NCI-H1436 treated with DMSO at 0.1 percent for 48 hours (cell line): ENCODE measurements at regions not wholly inside any gene's neighbourhood (a gene's known extent, or its start where the extent isn't known, plus 50 kb on each side); places are given as distances from the start of the nearest gene placed in this dataset.
"Not testable (repeated sequence)": the region's sequence is repeated elsewhere in the genome, so short reads cannot be mapped to it uniquely, and the experiment has no call there.

Source experiments
- DNase-seq: peaks from one replicate; lab custom pipeline; 2025; lab: John Stamatoyannopoulos, UW

DNA sequence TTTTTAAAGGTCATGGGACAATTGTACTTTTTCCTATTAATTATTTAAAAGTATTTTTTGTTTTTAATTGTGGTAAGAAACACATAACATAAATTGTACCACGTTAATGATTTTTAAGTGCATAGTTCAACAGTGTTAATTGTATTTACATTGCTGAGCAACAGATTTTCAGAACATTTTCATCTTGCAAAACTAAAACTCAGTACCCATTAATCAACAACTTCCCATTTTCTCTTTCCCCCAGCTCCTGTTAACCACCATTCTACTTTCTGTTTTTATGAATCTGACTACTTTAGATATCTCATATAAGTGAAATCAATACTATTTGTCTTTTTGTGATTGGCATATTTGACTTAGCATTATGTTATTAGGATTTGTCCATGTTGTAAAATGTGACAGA lies 483.9 kb upstream of the ZNF804A start:
- no peak for DNase-seq

DNA sequence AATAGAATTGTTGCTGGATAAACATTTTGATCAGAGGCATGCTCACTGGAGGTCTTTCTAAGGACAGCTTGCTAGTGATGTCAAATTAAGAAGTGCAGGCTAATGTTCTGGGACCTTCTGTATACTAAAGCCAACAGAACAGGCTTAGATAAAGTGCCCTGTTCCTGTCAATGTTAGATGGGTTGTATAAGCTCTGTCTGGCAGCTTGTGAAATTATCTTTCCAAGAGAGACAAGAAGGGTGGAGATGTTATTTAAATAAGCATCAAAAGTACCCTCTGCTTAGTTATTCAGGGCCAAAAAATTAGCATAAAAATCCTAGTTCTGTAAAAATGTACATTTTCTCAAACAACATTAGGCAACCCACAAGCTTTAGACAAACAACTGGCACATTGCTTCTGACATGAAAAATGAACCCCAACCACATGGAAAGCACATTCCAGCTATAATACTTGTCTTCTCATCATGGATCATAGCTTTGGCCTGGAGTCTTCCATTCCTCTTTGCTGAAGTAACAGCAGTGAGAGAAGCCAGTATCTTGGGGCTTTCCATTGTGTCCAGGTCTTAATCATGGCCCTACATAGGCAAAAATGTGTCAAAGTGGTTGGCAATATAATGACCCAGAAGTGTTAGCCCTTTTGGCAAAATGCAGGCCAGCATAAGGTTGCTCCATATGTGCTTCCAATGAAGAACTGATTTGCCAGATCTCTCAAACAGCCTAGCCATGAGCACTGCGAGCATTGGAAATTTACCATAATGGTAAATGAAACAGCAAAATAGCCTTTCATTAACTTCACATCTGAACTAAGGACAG lies 478.1 kb upstream of the ZNF804A start:
- no peak for DNase-seq

DNA sequence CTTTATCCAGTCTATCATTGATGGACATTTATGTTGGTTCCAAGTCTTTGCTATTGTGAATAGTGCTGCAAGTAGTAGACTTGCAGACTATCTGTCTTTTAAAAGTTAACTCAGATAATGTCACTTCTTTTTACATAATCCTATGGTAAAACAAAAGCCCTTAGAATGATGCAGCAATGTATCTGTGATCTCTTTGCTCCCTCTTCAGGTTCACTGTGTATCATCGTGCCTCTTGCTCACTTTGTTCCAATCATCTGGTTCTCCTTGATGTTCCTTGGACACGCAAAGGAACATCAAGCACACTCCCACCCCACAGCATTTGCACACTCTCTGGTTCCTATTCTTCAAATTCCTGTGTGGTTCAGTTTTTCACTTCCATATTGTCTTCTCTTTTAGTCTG lies 472.5 kb upstream of the ZNF804A start:
- no peak for DNase-seq

DNA sequence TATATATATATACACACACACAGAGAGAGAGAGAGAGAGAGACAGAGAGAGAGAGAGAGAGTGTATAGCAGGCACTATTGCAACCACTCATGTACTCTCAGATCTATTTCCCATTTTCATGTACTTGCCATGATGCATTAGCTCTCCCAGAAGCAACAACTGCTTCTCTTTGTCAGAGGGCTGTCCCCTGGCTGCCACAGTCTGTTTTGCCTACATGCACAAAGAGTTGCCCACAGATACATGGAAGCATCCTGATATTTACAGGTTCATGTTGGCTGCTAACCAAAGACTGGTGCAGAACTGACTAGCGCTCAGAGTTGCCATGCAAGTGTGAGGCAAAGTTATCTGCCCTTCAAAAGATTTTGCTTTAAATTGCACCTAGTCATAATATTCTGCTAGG lies 469.3 kb upstream of the ZNF804A start:
- no peak for DNase-seq

DNA sequence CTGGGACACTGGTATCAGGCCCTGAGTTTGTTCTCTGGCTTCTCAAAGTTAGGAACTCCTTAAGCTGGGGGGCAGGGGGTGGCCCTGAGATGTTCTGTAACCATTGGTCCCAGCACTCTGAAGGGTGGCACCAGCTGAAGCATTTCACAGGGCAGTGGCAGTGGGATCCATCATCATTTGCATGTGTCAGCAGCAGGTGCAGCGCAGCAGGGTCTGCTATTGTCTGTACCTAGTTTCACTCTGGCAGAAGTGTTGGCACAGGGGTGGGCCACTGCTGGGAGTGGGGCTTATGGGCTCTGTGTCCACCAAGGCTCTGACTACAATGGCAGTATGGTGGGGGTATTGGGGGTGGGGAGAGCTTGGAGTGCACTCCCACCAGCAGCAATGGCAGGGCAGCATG lies 460.4 kb upstream of the ZNF804A start:
- no peak for DNase-seq

DNA sequence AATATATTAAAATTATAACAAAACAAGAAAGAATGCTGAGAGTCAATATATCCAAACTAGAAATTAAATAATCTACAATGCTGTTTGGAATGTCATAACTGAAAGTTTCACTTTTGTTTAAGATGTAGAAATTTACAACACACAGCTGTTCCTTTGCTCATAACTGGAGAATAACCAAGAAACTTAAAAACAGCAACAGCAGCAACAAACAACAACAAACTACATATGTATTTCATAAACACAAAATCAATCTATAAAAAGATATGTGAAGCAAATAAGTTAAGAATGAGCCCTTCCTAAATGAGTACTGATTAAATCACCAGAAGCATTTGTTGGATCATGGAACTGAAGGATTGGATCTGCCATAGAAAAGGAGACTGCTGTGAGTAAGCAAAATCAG lies 456.5 kb upstream of the ZNF804A start:
- DNase-seq, result no peak

DNA sequence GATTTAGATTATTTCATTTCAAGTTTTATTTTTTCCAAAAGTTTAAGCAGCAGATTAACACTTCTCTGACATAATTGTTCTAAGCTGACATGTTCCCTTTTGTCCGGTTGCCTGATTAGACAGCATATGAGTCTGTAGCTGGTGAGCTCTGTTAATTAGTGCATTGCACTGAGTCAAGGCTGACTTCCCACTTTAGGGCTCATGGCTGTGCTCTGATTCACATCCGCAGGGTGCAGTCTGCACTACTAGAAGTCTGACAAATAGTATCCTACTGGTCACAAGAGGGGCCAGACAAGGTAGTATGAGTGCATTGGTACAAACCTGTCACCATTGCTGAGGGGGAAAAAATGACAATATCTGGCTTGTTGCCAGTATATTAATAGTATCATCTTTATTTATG lies 443.9 kb upstream of the ZNF804A start:
- DNase-seq, result no peak

DNA sequence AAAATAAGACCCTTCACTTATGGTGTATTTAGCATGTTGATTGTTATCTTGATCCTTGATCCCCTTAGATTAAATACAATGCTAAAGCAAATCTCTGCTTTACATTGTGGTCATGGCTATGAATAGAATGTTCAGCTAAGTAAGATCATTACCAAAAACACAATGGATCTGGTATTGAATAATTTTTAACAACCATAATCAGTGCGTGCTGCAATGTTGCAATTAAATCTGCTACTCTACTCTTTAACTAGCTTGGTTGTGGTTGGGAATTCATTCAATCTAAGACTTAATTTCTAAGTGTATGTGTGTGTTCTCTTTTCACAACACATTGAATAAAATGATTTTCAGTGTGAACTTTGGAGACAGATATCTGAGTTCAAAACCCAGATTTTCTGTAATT lies 442.5 kb upstream of the ZNF804A start:
- no peak for DNase-seq

DNA sequence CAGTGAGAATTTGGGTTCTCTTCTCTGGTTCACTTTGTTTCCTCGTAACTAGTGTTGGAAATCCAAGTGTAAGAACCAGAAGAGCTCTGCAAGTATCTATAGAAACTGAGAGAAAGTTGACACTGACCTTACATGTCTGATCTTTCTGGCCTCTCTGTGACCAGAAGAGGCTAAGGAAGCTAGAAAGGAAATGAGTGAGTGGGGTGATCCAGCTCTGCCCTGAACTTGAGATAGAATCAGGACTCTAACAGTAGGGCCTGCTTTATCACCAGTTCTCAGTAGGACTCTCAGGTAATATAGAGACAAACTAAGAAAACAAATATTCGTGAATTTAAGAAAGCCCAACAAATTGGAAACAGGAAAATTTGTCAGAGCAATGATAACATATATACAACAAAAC lies 441.2 kb upstream of the ZNF804A start:
- DNase-seq, result no peak

DNA sequence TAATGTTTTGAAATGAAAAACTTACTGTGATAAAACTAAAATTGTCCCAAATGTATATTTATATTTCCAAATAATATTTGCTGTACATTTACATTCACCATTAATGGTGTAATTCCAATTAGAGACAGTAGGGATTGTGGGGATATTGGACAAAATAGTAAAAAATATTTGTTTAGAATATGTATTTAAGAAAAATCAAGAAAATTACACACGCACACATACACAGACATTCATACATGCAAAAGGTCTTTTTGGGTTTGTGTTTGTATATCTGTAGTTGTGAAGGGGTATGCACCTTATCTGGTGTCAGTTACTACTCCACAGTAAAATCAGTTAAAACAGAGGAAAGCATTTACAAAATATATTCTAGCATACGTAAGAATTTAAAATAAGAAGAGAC lies 435.9 kb upstream of the ZNF804A start:
- no peak for DNase-seq

DNA sequence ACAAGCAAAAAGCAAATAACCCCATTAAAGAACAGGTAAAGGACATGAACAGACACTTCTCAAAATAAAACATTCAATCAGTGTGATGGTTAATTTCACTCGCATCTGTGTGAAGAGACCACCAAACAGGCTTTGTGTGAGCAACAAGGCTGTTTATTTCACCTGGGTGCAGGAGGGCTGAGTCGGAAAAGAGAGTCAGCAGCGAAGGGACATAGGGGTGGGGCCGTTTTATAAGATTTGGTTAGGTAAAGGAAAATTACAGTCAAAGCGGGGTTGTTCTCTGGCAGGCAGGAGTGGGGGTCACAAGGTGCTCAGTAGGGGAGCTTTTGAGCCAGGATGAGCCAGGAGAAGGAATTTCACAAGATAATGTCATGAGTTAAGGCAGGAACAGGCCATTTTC lies 429.5 kb upstream of the ZNF804A start:
- not testable (repeated sequence) for DNase-seq

DNA sequence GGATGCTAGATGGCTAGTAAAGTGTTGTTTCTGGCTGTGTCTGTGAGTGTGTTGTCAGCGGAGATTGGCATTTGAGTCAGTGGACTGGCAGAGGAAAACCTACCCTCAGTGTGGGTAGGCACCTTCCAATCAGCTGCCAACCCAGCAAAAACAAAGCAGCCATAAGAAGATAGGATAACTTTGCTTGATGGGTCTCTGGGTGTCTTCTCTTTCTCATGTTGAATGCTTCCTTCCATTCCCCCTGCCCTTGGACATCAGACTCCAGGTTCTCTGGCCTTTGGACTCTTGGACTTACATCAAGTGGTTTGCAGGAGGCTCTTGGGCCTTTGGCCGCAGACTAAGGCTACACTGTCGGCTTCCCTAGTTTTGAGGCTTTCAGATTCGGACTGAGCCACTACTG lies 429.0 kb upstream of the ZNF804A start:
- DNase-seq, result no peak

DNA sequence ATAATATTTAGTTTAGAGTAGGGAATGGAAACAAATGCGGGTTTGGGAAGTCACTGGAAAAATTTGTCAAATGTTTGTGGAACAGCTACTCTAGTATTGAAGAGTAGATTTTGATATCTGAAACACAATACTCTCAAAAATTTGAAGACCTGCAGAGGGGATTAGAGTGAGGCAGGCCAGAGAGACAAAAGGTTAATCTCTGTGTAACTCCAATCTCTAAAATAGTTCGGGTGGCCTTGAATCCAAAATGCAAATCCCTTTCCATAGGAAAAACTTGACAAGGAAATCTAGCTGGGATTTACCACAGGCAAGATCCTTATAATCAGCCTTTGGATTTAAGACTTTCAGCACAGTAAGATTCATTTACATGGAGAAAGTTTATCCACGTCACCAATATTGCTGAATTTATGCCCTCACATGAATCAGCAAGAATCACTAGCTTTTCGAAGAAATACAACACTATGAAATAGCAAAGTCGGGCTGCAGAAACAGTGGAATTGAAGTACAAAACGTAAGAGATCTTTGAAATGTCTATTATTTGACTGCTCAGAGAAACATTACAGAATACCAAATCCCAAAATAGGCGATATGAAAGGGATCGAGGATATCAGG lies 423.7 kb upstream of the ZNF804A start:
- DNase-seq, result no peak

DNA sequence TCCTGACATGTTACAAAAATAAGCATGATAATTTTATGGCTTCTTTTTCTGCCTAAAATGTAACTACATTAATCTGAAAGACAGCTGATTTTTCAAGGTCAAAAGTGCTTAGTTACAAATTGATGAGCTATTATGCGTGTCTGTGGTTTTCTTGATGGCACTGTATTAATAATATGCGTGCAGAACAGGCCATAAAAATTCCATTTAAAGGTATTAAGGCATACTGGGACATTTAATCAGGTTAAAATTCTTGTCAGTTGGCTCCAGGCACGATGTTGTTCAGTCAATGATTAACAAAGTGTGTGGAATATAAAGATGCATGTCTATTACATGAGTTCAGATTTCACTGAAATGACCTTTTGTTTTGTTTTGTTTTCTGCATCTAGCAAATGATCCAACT lies 420.1 kb upstream of the ZNF804A start:
- DNase-seq, result no peak

DNA sequence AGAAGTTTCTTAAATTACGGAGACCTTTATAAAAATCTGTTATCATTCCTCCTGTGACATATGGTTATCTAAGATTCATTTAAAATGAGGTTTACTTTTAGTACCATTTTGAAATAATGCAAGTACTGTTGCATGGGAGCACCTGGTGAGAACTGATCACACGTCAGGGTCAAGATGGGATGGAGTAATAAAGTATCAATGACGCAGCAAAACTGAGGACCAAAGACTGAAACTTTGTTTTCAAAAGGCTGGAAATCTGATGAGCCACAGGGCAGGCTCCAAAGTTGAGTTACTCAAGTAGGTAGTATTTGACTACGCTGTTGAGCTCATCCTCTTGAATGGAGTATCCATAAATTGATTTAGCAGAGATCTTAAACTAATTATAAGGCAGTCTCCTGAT lies 411.9 kb upstream of the ZNF804A start:
- DNase-seq, result no peak

DNA sequence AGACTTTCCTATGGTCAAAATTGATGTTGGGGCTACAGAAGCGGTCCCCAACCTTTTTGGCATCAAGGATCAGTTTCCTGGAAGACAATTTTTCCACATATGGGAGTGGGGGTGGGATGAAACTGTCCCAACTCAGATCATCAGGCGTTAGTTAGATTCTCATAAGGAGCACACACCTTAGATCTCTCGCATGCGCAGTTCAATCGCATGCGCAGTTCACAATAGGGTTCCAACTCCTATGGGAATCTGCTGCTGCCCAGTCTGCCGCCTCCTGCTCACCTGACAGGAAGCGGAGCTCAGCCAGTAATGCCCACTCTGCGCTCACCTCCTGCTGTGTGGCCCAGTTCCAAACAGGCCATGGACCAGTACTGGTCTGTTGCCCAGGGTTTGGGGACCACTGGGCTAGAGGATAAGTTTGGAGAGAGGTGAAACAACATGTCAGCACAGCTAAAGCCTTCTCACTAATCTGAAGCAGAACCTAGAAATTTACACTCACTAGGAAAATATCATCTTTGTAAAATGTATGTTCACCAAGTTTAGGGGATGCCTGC lies 410.8 kb upstream of the ZNF804A start:
- DNase-seq, result no peak

DNA sequence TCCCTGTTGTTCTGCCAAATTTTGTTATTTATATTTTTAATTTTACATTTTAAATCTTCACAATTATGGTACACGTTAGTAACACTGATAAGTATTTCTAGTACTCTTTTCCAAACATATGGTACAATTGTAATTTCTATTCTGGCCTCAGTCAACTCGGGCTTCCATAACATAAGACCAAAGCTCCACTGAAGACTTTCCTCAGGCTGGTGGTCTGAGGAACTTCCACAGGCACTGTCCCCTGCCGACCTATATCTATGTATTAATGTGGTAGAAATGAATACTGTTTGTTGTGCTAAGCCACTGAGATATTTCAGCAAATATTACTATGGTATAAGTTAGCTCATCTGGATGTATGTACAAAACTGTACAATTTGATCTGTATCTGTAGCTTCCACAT lies 407.6 kb upstream of the ZNF804A start:
- DNase-seq, result no peak

DNA sequence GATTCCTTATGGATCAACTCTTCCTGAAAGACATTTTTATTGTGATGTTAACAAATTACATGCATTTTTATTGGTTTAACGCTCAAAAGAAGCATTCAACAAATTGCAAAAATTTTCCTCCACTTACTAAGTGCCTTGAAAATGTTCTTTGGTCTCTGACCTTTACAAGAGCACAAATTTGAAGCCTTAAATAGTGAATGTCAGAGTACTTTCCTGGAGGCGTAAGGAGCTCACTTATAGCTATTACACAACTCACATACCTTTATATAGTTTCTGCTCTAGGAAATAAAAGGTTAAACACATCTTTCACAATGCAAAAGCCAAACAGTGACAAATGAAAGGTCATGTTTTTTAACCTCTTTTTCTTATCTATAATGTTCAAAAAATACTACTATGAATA lies 405.7 kb upstream of the ZNF804A start:
- DNase-seq, result no peak

DNA sequence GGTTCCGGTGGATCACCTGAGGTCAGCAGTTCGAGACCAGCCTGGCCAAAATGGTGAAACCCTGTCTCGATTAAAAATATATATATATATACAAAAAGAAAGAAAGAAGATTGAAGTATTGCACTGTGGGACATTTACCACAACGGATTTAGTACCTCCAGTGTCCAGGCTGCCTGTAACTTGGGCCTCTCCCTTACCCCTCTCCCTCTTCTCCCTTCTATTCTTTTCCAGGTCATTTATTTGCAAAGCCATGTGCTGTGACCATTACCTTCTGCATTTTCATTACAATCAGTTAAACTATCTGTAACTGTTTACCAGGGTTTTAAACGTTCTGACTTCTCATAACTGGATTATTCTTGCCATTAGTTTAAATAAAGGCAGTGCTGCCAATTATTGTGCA lies 400.9 kb upstream of the ZNF804A start:
- no peak for DNase-seq

DNA sequence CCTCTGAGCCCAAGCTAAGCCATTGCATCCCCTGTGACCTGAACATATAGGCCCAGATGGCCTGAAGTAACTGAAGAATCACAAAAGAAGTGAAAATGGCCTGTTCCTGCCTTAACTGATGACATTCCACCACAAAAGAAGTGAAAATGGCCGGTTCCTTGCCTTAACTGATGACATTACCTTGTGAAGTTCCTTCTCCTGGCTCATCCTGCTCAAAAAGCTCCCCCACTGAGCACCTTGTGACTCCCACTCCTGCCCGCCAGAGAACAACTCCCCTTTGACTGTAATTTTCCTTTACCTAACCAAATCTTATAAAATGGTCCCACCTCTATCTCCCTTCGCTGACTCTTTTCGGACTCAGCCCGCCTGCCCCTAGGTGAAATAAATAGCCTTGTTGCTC lies 399.5 kb upstream of the ZNF804A start:
- not testable (repeated sequence) for DNase-seq

DNA sequence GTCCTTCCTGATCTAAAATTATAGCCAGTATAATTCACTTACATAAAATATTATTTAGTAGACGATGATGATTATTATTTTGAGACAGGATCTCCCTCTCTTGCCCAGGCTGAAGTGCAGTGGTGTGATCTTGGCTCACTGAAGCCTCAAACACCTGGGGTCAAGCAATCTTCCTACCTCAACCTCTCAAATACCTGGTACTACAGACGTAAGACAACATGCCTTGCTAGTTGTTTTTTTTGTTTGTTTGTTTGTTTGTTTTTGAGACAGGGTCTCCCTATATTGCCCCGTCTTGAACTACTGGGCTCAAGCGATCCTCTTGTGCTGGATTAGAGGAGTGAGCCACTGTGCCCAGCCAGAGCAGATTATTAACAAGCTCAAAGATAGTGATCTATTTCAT lies 399.1 kb upstream of the ZNF804A start:
- no peak for DNase-seq

DNA sequence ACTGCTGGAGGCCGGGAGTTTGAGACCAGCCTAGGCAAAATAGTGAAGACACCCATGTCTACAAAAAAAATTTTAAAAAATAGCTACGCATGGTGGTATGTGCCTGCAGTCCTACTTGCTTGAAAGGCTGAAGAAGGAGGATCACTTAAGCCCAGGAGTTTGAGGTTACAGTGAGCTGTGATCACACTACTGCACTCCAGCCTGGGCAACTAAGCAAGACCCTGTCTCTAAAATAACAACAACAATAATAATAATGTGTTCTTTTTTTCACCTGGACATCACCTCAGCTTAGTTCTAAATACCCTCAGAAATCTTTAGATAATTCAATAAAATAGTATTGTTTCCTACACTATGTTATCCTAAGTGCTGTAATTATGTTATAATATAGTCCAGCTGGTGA lies 397.1 kb upstream of the ZNF804A start:
- DNase-seq, result no peak

DNA sequence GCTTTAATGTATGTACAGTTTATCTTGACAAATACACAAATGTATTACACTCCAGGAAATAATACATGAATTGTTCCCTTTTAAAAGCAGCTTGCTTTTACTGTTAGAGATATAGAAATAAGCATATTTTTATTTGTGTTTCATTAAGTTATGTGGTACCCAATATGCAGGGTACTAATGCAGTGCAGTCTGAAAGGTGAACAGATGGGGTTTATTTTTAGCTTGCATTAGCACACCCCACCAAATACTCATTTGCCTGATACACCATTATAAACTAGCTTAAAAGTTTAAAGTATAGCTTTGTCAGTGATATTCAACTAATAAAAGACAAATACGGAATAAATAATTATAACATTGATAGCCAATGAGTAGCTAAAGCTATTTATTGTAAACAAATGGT lies 394.7 kb upstream of the ZNF804A start:
- DNase-seq, result no peak
